GM19463 (cell line): ENCODE measurements at regions not wholly inside any gene's neighbourhood (a gene's known extent, or its start where the extent isn't known, plus 50 kb on each side); places are given as distances from the start of the nearest gene placed in this dataset.

Experiments
- ATAC-seq: cut with Tn5 transposase; IDR thresholded peaks from one replicate; pipeline ENCODE4 v1.9.1; 2021; ENCODE audit warnings: mild to moderate bottlenecking, moderate library complexity; ENCODE audit not compliant: unreplicated experiment

GRCh38 chr3:79843180-79843579 is 75.4 kb upstream of the ROBO1 start:
- no peak for ATAC-seq

GRCh38 chr3:79835701-79836100 is 67.9 kb upstream of the ROBO1 start:
- ATAC-seq = no peak

- no peak for ATAC-seq
Observed at GRCh38 chr3:79824166-79824565, 56.4 kb upstream of the ROBO1 start.

- no peak for ATAC-seq
Observed at GRCh38 chr3:79822076-79822475, 54.3 kb upstream of the ROBO1 start.

GRCh38 chr3:79820089-79820488 is 52.3 kb upstream of the ROBO1 start:
- no peak for ATAC-seq

GRCh38 chr3:79818015-79818414 is 50.2 kb upstream of the ROBO1 start:
- no peak for ATAC-seq
